DOHH2 (cell line): ENCODE measurements at regions not wholly inside any gene's neighbourhood (a gene's known extent, or its start where the extent isn't known, plus 50 kb on each side); places are given as distances from the start of the nearest gene placed in this dataset.

ENCODE experiments used
- H3F3A ChIP-seq: fragments of 200-600 bp; sonication (generic), shearing (Covaris generic); 2 replicates; pipeline ENCODE4 v1.6.0; 2016; ENCODE audit warnings: antibody characterized with exemption, mild to moderate bottlenecking; ENCODE audit not compliant: control insufficient read depth, insufficient read depth
- H3K27ac ChIP-seq: fragments of 200-600 bp; sonication (generic); 2 replicates; pipeline ENCODE4 v1.5.1; 2014; ENCODE audit warnings: low read depth, mild to moderate bottlenecking, low read length, moderate library complexity
- H3K27me3 ChIP-seq: fragments of 200-600 bp; sonication (generic); 2 replicates; pipeline ENCODE4 v1.6.1; 2014; ENCODE audit warnings: mild to moderate bottlenecking, low read length, mixed read lengths; ENCODE audit not compliant: control insufficient read depth
- H3K36me3 ChIP-seq: fragments of 200-600 bp; sonication (generic); 2 replicates; pipeline ENCODE4 v1.6.1; 2014; ENCODE audit warnings: mild to moderate bottlenecking, low read length, moderate library complexity, mixed read lengths; ENCODE audit not compliant: control insufficient read depth
- H3K4me1 ChIP-seq: fragments of 200-600 bp; sonication (generic); 2 replicates; pipeline ENCODE4 v1.6.1; 2014; ENCODE audit warnings: mild to moderate bottlenecking, low read length, mixed read lengths; ENCODE audit not compliant: control insufficient read depth
- H3K4me2 ChIP-seq: fragments of 200-600 bp; sonication (generic); 2 replicates; pipeline ENCODE4 v1.6.0; 2014; ENCODE audit warnings: mild to moderate bottlenecking, low read length, moderate library complexity
- H3K4me3 ChIP-seq: fragments of 200-600 bp; sonication (generic); 2 replicates; pipeline ENCODE4 v1.5.1; 2014; ENCODE audit warnings: mild to moderate bottlenecking, low read length, mixed read lengths
- H3K79me2 ChIP-seq: fragments of 200-600 bp; sonication (generic); 2 replicates; pipeline ENCODE4 v1.6.1; 2014; ENCODE audit warnings: mild to moderate bottlenecking, low read length, mixed read lengths; ENCODE audit not compliant: control insufficient read depth
- H3K9me2 ChIP-seq: fragments of 200-600 bp; sonication (generic); replicated peaks from 2 replicates; pipeline ENCODE4 v1.6.1; 2014; ENCODE audit warnings: mild to moderate bottlenecking, low read length, mixed read lengths; ENCODE audit not compliant: control insufficient read depth
- H3K9me3 ChIP-seq: fragments of 200-600 bp; sonication (generic); 2 replicates; pipeline ENCODE4 v1.6.1; 2014; ENCODE audit warnings: antibody characterized with exemption, low read length, mixed read lengths; ENCODE audit not compliant: control insufficient read depth, insufficient read depth
- H4K20me1 ChIP-seq: fragments of 200-600 bp; sonication (generic); 2 replicates; pipeline ENCODE4 v1.6.0; 2014; ENCODE audit warnings: low read depth, mild to moderate bottlenecking, antibody characterized with exemption, low read length, moderate library complexity; ENCODE audit not compliant: control insufficient read depth, insufficient read depth
- CTCF ChIP-seq: fragments of 200-600 bp; sonication (generic); IDR thresholded peaks from one replicate; pipeline ENCODE4 v1.5.1; 2014; ENCODE audit warnings: antibody characterized with exemption, mild to moderate bottlenecking, low read depth, low read length; ENCODE audit not compliant: poor library complexity, severe bottlenecking
- EZH2phosphoT487 ChIP-seq: fragments of 200-600 bp; sonication (generic); IDR thresholded peaks from 2 replicates; pipeline ENCODE4 v1.6.1; 2017; ENCODE audit warnings: borderline replicate concordance, mild to moderate bottlenecking, antibody characterized with exemption, low read length, moderate library complexity, mixed read lengths

GRCh38 chr2:167398873-167399272 lies 510.6 kb downstream of the XIRP2 start:
- Histone ChIP-seq H3K27ac (no peak overlapping the region), H3K36me3 (no peaks in the 10 kb centered on the region), H3F3A (no peaks in the 10 kb centered on the region), H3K4me1 (no peaks in the 10 kb centered on the region), H3K9me2 (no peaks in the 10 kb centered on the region), H3K4me2 (no peak overlapping the region), H3K79me2 (no peaks in the 10 kb centered on the region), H3K4me3 (no peak overlapping the region), H3K27me3 (no peaks in the 10 kb centered on the region), H4K20me1 (no peaks in the 10 kb centered on the region), H3K9me3 (no peaks in the 10 kb centered on the region)
- TF ChIP-seq EZH2phosphoT487 (no peak), CTCF (no peak)

DNA sequence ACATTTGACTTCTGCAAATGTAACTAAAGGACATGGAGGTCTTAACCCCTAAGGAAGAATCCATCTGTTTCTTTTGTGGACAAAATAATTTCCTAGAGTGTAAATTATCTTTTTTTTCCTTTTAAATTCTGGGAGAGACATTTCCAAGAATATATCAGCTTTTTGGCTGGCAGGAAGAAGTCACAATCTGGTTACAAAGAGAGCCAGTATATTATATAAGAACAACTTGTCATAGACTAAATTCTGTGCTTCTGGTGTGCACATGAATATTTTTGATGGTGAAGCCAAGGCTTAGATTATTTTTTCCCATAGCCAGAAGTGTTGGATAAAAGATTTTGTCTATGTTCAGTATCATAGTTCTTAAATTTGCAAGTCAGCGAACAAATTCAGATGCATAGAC lies 500.6 kb downstream of the XIRP2 start:
- TF ChIP-seq EZH2phosphoT487 = no peak
- no peak for TF ChIP-seq CTCF
- Histone ChIP-seq H3F3A (no peaks in the 10 kb centered on the region), H3K27me3 (no peaks in the 10 kb centered on the region), H3K4me3 (no peak overlapping the region), H3K79me2 (no peaks in the 10 kb centered on the region), H3K36me3 (no peaks in the 10 kb centered on the region), H3K4me1 (no peaks in the 10 kb centered on the region), H3K4me2 (no peak overlapping the region), H3K9me2 (no peaks in the 10 kb centered on the region), H4K20me1 (no peaks in the 10 kb centered on the region), H3K27ac (no peak overlapping the region), H3K9me3 (no peaks in the 10 kb centered on the region)

DNA sequence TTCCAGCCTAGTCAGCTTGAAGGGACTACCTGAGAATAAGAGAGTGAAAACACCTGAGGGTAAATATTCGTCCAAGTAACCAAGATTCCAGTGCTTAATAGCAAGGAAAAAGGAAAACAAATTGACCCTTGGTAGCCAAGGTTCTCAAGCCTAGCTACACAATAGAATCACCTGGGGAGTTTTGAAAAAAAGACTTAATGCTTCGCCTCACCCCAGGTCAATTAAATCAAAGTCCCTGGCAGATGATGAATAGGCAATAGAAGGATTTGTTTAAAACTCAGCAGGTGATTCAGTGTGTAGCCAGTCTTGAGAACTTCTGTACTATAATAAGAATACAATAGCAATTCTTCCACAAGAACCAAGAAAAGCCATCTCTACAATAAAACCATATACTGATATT lies 500.2 kb downstream of the XIRP2 start:
- H3K36me3 ChIP-seq = no peaks in the 10 kb centered on the region
- no peaks in the 10 kb centered on the region for H3F3A ChIP-seq
- H3K4me3 ChIP-seq = no peak overlapping the region
- TF ChIP-seq CTCF (no peak), EZH2phosphoT487 (no peak)
- H3K9me2 ChIP-seq = no peaks in the 10 kb centered on the region
- H4K20me1 ChIP-seq = no peaks in the 10 kb centered on the region
- H3K9me3 ChIP-seq = no peaks in the 10 kb centered on the region
- H3K27ac ChIP-seq = no peak overlapping the region
- no peaks in the 10 kb centered on the region for H3K4me1 ChIP-seq
- H3K79me2 ChIP-seq = no peaks in the 10 kb centered on the region
- no peaks in the 10 kb centered on the region for H3K27me3 ChIP-seq
- H3K4me2 ChIP-seq = no peak overlapping the region

DNA sequence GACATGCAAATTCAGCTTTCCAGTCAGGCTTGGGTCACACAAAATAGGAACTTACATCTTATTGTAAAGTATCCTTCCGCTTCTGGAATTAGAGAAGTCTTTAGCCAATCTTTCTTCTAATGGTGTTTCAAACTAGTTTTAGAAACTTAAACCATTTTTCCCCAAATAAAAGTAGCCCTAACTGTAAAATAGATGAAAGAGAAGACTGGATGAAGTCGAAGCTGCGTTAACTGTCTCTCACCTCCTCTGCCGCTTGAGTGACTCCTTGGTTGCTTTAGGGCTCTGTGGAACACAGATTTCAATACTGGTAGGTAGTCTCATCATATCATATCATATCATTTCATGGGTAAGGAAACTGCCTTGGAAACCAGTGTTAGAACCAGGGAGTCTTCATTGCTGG lies 498.4 kb downstream of the XIRP2 start:
- no peak overlapping the region for H3K27ac ChIP-seq
- no peak overlapping the region for H3K4me3 ChIP-seq
- H4K20me1 ChIP-seq = no peaks in the 10 kb centered on the region
- no peaks in the 10 kb centered on the region for H3K79me2 ChIP-seq
- no peak overlapping the region for H3K4me2 ChIP-seq
- no peaks in the 10 kb centered on the region for H3K27me3 ChIP-seq
- no peaks in the 10 kb centered on the region for H3K9me2 ChIP-seq
- H3K9me3 ChIP-seq = no peaks in the 10 kb centered on the region
- H3F3A ChIP-seq = no peaks in the 10 kb centered on the region
- no peak for TF ChIP-seq CTCF
- TF ChIP-seq EZH2phosphoT487 = no peak
- H3K36me3 ChIP-seq = no peaks in the 10 kb centered on the region
- no peaks in the 10 kb centered on the region for H3K4me1 ChIP-seq
